ENCODE measurements at regions not wholly inside any gene's neighbourhood (a gene's known extent, or its start where the extent isn't known, plus 50 kb on each side); places are given as distances from the start of the nearest gene placed in this dataset.
A peak's percentile ranks its signal among the peaks of the same experiment; 100 is the strongest.
"Not testable (repeated sequence)": the region's sequence is repeated elsewhere in the genome, so short reads cannot be mapped to it uniquely, and the experiment has no call there.

GRCh38 chr5:82719368-82719767 lies 357.8 kb downstream of the TMEM167A start:
- TF ChIP-seq CTCF (IDR thresholded peaks at IDR 0.05; ENCODE audit: low read length, missing control alignments) = no peak
- no peak overlapping the region for H3K4me3 ChIP-seq (replicated peaks; ENCODE audit: low read depth, low read length)
- peak; percentile 78 for DNase-seq (ENCODE audit: low read depth)

GRCh38 chr5:82717738-82718137 lies 359.5 kb downstream of the TMEM167A start:
- no peak for TF ChIP-seq CTCF (IDR thresholded peaks at IDR 0.05; ENCODE audit: low read length, missing control alignments)
- DNase-seq (ENCODE audit: low read depth) = no peak

GRCh38 chr5:82714732-82715131 lies 362.5 kb downstream of the TMEM167A start:
- not testable (repeated sequence) for DNase-seq (ENCODE audit: low read depth); H3K4me3 ChIP-seq (replicated peaks; ENCODE audit: low read depth, low read length)

More at GRCh38 chr5:82717738-82718137, 359.5 kb downstream of the TMEM167A start:
- no peak overlapping the region for H3K4me3 ChIP-seq (replicated peaks; ENCODE audit: low read depth, low read length)

- no peak for DNase-seq (ENCODE audit: low read depth)
- no peak overlapping the region for H3K4me3 ChIP-seq (replicated peaks; ENCODE audit: low read depth, low read length)
- TF ChIP-seq CTCF (IDR thresholded peaks at IDR 0.05; ENCODE audit: low read length, missing control alignments) = no peak
These were observed 363.4 kb downstream of the TMEM167A start for GRCh38 chr5:82713811-82714210.

- no peak for TF ChIP-seq CTCF (IDR thresholded peaks at IDR 0.05; ENCODE audit: low read length, missing control alignments)
- DNase-seq (ENCODE audit: low read depth) = no peak
- H3K4me3 ChIP-seq (replicated peaks; ENCODE audit: low read depth, low read length) = no peak overlapping the region
These were observed 369.5 kb downstream of the TMEM167A start for GRCh38 chr5:82707741-82708140.

- no peak for DNase-seq (ENCODE audit: low read depth)
- no peak for TF ChIP-seq CTCF (IDR thresholded peaks at IDR 0.05; ENCODE audit: low read length, missing control alignments)
- H3K4me3 ChIP-seq (replicated peaks; ENCODE audit: low read depth, low read length) = no peak overlapping the region
These were observed 372.8 kb downstream of the TMEM167A start for GRCh38 chr5:82704381-82704780.

- DNase-seq (ENCODE audit: low read depth) = no peak
- no peak overlapping the region for H3K4me3 ChIP-seq (replicated peaks; ENCODE audit: low read depth, low read length)
- TF ChIP-seq CTCF (IDR thresholded peaks at IDR 0.05; ENCODE audit: low read length, missing control alignments) = no peak
These were observed 375.1 kb downstream of the TMEM167A start for GRCh38 chr5:82702046-82702445.
